ENCODE measurements at regions not wholly inside any gene's neighbourhood (a gene's known extent, or its start where the extent isn't known, plus 50 kb on each side); places are given as distances from the start of the nearest gene placed in this dataset.

- TF ChIP-seq, protein P1, sequence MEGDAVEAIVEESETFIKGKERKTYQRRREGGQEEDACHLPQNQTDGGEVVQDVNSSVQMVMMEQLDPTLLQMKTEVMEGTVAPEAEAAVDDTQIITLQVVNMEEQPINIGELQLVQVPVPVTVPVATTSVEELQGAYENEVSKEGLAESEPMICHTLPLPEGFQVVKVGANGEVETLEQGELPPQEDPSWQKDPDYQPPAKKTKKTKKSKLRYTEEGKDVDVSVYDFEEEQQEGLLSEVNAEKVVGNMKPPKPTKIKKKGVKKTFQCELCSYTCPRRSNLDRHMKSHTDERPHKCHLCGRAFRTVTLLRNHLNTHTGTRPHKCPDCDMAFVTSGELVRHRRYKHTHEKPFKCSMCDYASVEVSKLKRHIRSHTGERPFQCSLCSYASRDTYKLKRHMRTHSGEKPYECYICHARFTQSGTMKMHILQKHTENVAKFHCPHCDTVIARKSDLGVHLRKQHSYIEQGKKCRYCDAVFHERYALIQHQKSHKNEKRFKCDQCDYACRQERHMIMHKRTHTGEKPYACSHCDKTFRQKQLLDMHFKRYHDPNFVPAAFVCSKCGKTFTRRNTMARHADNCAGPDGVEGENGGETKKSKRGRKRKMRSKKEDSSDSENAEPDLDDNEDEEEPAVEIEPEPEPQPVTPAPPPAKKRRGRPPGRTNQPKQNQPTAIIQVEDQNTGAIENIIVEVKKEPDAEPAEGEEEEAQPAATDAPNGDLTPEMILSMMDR (IDR thresholded peaks at IDR 0.05) = peak in 3 of 4 experiments; percentile 15 to 52 (median 23)
- TF ChIP-seq POLR2A (IDR thresholded peaks at IDR 0.05) = no peak
- no peak for TF ChIP-seq POLR2AphosphoS5 (IDR thresholded peaks at IDR 0.05)
Observed at GRCh38 chr2:106638043-106638442, 150.9 kb downstream of the CD8B2 start.
